Lower lobe of right lung (tissue), 2 donors: ENCODE measurements at regions not wholly inside any gene's neighbourhood (a gene's known extent, or its start where the extent isn't known, plus 50 kb on each side); places are given as distances from the start of the nearest gene placed in this dataset.
"Not testable (repeated sequence)": the region's sequence is repeated elsewhere in the genome, so short reads cannot be mapped to it uniquely, and the experiment has no call there.

Experiments
- ATAC-seq, 2 donors: fragments of 200-7000 bp; cut with Tn5 transposase; one replicate each; pipeline ENCODE4 v1.9.1; 2020 to 2022; ENCODE audit warnings: mild to moderate bottlenecking in 2 of 2, moderate library complexity in 2 of 2
- DNase-seq: peaks from one replicate; pipeline ENCODE4 v3.0.0-alpha.2; 2020
- H3K27ac ChIP-seq: fragments of 200-600 bp; one replicate; pipeline ENCODE4 v1.8.0; 2022
- H3K27me3 ChIP-seq: fragments of 200-600 bp; one replicate; pipeline ENCODE4 v1.8.0; 2022; ENCODE audit warnings: low read depth
- H3K36me3 ChIP-seq: fragments of 200-600 bp; one replicate; pipeline ENCODE4 v1.8.0; 2022; ENCODE audit warnings: mild to moderate bottlenecking
- H3K4me1 ChIP-seq: fragments of 200-600 bp; one replicate; pipeline ENCODE4 v1.8.0; 2022
- H3K4me3 ChIP-seq: fragments of 200-600 bp; one replicate; pipeline ENCODE4 v1.8.0; 2022; ENCODE audit warnings: mild to moderate bottlenecking
- H3K9me3 ChIP-seq: fragments of 200-600 bp; one replicate; pipeline ENCODE4 v1.8.0; 2022
- CTCF ChIP-seq: fragments of 200-600 bp; IDR thresholded peaks from one replicate; pipeline ENCODE4 v1.8.0; 2022; ENCODE audit warnings: antibody characterized with exemption, mild to moderate bottlenecking
- intact Hi-C: fragments of 100-400 bp; cut with DNase I; formaldehyde crosslinking; loops from one replicate; pipeline ENCODE4 v1.11.0; 2022
- donor health status: DM: no; HTN: yes; CAD: no; lungs with severe emphysema.

GRCh38 chrX:81390237-81390636 is 188.3 kb downstream of the SH3BGRL start:
- no peak overlapping the region for H3K27ac ChIP-seq
- no peaks in the 10 kb centered on the region for H3K9me3 ChIP-seq
- no peak for TF ChIP-seq CTCF
- no peaks in the 10 kb centered on the region for H3K27me3 ChIP-seq
- no peaks in the 10 kb centered on the region for H3K4me1 ChIP-seq
- no peak overlapping the region for H3K4me3 ChIP-seq
- intact Hi-C loops = no loop called here
- ATAC-seq (no peak), DNase-seq (no peak)
- H3K36me3 ChIP-seq = no peaks in the 10 kb centered on the region

- intact Hi-C loops = no loop called here
- Histone ChIP-seq H3K9me3 (no peaks in the 10 kb centered on the region), H3K27ac (no peak overlapping the region), H3K4me1 (no peaks in the 10 kb centered on the region), H3K27me3 (no peaks in the 10 kb centered on the region), H3K36me3 (no peaks in the 10 kb centered on the region), H3K4me3 (no peak overlapping the region)
- ATAC-seq (no peak), DNase-seq (no peak)
- TF ChIP-seq CTCF = no peak
Measured at GRCh38 chrX:81392396-81392795, 190.5 kb downstream of the SH3BGRL start.

GRCh38 chrX:81405781-81406180 is 203.9 kb downstream of the SH3BGRL start:
- DNase-seq (no peak), ATAC-seq (no peak)
- Histone ChIP-seq H3K36me3 (no peaks in the 10 kb centered on the region), H3K27me3 (no peaks in the 10 kb centered on the region), H3K4me3 (no peak overlapping the region), H3K9me3 (no peaks in the 10 kb centered on the region), H3K4me1 (no peaks in the 10 kb centered on the region), H3K27ac (no peak overlapping the region)
- intact Hi-C loops = no loop called here
- TF ChIP-seq CTCF = no peak

GRCh38 chrX:81411517-81411916 is 209.6 kb downstream of the SH3BGRL start:
- Histone ChIP-seq H3K4me3 (no peak overlapping the region), H3K27me3 (no peaks in the 10 kb centered on the region), H3K27ac (no peak overlapping the region), H3K4me1 (no peaks in the 10 kb centered on the region), H3K9me3 (no peaks in the 10 kb centered on the region), H3K36me3 (no peaks in the 10 kb centered on the region)
- ATAC-seq (no peak), DNase-seq (no peak)
- intact Hi-C loops = no loop called here
- no peak for TF ChIP-seq CTCF

- ATAC-seq = no peak
- Histone ChIP-seq H3K27ac (no peak overlapping the region), H3K4me3 (no peak overlapping the region), H3K9me3 (no peaks in the 10 kb centered on the region), H3K4me1 (no peaks in the 10 kb centered on the region), H3K36me3 (no peaks in the 10 kb centered on the region), H3K27me3 (no peaks in the 10 kb centered on the region)
- TF ChIP-seq CTCF = no peak
- no peak for DNase-seq
- intact Hi-C loops = no loop called here
Measured at GRCh38 chrX:81412428-81412827, 210.5 kb downstream of the SH3BGRL start.

GRCh38 chrX:81412857-81413256 is 211.0 kb downstream of the SH3BGRL start:
- H3K9me3 ChIP-seq, DNase-seq, H3K4me3 ChIP-seq, H3K27me3 ChIP-seq, H3K27ac ChIP-seq, ATAC-seq, H3K4me1 ChIP-seq, intact Hi-C loops, H3K36me3 ChIP-seq: not testable (repeated sequence)
